ENCODE measurements at regions not wholly inside any gene's neighbourhood (a gene's known extent, or its start where the extent isn't known, plus 50 kb on each side); places are given as distances from the start of the nearest gene placed in this dataset.

DNA sequence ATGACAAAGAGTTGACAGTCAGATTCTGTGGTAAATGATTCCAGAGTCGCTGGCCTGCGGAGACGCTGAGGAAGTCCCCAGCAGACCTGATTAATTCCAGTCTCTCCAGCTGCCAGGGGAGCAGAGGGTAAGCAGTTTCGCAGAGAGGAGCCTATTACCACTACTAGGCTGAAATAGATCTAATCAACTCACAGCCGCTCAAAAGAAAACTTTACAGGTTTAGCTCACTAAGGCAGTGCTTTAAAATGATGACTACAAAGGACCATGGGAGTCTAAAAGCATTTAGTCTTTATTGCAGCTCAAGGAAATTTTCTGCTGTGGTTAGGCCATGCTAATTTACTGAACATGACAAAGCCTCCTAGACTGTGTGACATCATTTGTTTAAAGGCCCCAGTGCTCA, 445.6 kb upstream of the POU3F3 start:
- DNase-seq (ENCODE audit: low read depth): no peak

DNA sequence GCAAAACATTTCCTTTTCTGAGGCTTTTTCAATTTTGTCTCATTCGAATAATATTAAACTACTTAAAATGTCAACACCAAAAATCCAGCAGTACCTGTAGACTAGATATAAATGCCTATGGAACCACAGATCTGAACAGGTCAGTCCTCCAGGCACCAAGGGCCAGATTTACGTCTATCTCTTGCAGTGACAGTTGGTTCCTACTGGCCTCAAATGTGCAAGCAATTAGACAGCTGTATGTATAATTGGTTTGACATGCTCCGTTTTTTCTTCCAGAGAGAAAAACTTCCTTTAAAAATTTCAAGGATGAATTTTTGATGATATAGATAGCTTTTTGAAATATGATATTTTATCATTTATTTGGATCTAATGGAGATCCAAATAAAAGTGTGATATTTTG, 443.8 kb upstream of the POU3F3 start:
- DNase-seq (ENCODE audit: low read depth): no peak

DNA sequence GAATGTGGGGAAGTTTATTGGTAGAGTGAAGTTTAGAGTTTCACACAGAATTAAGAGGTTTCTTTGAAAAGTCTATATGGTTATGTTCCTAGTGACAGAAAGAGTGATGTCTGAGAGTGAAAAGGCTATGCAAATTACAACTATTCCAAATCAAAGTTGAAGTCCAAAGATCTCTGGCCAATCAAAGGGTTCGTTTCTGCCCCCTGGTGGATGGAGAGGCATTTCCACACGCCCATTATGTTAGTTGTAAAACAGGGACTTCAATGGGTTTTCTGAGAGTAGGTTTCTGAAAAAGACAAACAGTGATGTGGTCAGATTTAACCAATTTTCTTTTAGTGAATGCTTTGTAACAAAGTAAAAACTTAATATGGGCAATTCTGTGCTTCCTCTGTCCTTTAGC, 441.5 kb upstream of the POU3F3 start:
- no peak for DNase-seq (ENCODE audit: low read depth)

DNA sequence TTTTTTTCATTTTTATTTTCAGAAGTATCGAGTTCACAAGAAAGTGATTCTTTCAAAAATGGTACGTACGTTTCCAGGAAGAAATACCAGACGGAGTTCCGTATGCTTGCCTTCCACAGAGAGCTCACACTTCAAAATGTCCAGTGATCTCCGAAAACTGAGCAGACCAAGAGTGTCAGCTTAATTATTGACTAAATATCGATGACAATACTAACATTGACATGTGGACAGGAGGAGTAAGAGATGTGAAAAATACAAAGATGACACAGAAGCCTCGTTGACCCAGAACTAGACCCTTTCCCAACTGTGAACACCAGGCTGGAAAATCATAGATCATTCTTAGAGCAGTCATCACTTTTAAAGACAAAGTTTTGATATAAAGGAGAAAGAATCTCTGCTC, 440.0 kb upstream of the POU3F3 start:
- no peak for DNase-seq (ENCODE audit: low read depth)

DNA sequence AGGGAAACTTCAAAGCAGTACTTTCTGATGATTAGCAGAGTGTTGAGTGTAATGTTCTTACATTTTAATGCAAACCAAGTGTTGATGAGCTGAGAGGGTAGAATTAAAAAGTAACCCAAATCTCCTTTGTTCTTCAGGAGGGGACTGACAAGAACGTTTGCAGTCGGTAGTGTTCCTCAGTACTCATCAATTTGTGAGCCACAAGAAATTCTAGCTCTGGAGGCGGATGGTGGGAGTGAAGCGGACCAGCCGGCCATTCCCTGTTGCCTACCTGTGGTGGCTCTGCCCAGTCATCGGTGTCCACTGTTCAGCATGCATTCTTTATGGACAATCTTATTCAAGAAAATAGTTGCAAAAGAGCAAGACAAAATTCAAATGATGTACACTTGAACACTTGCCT, 438.6 kb upstream of the POU3F3 start:
- no peak for DNase-seq (ENCODE audit: low read depth)

DNA sequence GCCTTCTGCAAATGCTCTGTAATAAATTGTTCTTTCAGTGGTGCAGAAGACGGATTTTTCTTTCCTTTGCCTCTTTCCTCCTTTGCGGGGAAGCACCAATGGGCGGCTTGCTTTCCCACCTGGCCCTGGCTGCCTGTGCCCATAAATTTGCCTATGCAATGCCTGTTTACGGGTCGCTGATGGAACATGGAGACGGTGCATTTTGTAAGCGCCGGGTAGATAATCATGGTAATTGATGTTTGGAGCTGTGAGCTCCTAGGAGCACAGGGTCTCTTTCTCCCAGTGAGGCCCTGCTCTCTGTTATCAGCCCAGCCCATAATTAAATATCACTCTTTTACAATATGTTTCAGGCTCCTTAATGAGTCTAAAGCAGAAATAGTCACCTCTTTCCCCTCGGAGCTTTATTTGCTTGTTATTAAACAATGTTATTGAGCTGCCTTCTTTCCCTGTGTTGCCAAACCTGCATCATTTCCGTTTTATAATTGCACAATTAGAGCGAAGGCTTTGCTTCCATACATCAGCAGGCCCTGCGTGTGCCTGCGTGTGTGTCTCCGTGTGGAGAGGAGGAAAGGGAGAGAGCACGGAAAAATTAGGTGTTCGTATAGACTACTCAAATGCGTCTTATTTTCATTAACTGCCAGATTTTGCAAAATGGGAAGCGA, 437.4 kb upstream of the POU3F3 start:
- DNase-seq (ENCODE audit: low read depth): no peak

DNA sequence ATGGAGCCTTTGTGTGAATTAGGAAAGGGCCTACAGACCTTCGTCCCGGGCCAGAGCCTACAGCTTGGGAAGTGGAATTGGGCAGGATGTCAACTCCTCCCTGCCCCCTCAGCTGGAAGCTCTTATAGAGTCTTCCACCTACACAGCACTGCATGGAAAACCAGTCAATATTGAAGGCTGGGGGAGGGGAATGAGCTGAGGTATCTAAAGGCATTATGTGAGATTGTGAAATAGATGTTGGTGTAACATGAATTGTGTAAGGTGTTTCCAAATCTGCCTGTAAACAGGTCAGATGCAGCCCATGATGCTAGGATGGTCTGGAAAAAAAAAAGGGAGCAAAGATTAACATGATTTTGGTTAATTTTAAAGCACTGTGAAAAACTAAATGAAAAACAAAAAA, 433.5 kb upstream of the POU3F3 start:
- DNase-seq (ENCODE audit: low read depth): no peak

DNA sequence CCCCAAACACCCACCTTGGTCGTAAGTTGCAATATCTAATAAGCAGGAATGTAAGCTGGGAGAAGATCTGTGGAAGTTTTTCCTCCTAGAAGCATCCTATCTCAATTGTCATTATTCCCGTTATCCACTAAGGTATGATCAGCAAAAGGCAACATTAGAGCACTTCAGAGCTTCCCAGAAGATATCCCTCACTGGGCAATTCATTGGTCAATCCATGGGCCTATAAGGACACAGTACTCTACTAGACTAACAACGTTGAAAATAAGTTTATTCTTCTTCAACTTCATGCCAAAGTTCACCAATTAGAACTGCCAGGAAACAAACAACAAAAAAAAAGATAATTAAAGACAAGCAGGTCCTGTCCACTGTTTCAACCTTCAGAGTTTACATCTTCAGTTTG, 433.0 kb upstream of the POU3F3 start:
- no peak for DNase-seq (ENCODE audit: low read depth)

DNA sequence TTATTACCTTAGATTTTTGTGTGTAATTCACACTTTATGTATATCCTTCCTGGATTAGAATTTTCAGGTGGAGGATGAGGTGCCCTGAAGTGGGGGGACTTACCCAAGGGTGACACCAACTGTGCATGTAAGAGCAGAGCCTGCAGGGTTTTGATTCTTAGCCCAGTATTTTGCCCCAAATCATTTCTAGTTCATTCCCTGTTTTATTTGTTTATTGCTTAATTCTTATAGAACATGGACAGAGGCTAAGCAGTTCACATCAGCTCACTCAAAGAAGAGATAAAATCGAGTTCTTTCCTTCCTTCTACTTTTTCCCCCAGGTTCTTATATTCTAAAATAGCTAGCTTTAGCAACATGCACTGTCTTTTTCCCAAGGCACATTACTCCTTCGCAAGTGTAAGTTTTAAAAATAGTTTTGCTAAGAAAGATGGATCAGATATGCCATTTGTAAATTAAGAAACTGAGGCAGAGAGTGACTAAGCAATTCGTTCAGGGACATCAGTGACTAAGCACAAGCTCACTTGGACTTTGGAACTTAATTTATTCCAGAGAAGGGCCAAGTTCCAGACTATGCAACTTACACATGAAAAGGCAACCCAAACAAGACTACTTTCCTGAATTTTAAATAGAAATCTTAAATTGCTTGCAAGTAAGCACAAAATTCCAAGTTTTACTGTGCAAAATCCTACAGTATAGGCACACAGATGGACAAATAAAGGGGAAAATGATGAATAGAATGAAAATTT, 427.9 kb upstream of the POU3F3 start:
- DNase-seq (ENCODE audit: low read depth): no peak

DNA sequence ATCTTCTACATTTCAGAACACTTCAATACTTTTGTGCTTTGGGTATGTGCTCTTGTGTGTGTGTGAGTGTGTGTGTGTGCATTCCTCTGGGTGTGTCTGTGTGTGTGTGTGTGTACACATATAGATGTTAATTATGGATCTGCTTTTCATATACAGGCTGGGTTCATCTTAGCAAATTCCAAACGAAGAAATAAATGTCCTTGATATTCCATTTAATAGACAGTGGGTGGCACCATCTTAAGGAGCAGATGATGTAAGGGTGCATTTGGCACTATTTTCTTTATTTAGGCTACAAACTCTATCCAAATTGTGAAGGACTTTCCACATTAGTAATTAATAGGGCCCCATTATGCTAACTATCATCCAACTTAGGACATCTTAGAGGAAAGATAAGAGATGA, 425.8 kb upstream of the POU3F3 start:
- no peak for DNase-seq (ENCODE audit: low read depth)

DNA sequence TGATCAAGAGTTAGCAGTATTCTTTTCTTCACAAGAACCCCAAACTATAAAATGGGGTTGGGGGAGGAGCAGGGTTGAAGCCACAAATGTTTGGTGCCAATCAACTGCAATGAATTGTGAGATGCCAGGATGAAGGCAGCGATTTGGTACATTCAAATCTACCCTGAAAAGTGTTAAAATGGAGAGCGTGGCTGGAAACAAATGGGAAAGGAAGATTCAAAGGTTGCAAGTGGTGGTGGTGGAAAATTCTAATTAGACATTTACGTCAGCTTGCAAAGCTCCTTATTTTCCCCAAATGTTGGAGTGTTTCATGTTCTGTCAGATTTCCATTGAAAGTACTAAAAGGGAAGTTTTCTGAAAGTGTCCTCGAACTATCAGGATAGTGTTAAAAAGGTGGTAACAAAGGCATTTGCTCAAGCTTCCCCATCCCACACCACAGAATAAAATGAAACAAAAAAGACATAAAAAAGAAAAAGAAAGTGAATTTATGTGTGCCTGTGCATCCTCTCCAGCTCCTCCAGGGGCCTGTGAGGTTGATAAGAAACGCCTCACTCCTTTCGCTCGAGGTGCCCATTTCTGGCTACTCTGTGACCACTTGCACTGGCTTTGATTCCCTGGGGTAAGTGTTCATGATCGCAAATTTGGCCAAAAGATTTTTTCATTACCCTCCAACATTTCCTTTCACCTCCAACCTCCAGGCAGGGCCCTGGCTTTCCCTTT, 424.1 kb upstream of the POU3F3 start:
- DNase-seq (ENCODE audit: low read depth): no peak

DNA sequence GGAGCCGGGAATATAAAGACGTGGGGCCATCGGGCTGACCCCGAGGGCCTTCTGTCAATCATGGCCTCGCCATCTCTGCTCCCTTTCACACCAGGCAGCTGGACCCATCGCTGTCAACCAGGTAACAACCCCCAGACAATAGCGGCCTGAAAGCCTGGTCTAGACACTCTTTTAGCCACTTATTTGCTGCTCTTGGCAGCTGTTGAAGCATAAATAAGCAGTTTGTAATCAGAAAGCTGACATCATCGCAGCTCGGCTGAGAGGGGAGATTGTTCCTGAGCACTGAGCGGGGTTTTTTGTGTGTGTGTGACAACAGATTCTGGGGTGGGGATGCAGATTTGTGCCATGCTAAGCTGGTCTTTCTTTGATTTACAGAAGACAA, 423.6 kb upstream of the POU3F3 start:
- no peak for DNase-seq (ENCODE audit: low read depth)

DNA sequence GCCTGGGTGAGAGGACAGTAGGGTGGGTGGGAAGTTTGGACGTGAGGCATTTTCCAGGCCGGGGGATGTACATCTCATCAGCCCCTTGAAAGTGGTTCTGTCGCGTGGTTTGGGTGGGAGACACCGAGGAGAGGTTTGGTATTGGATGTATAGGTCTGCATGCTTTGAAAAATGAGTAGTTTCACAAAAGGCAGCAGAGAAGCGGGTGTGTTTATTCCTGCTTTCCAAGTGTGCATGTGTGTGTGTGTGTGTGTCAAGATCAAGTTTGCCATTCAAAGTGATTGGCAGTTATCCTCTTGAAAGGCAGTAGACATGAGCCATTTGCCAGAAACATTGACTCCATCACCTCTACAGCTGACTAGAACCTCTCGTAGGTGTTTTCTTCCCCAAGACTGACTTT, 423.1 kb upstream of the POU3F3 start:
- no peak for DNase-seq (ENCODE audit: low read depth)

DNA sequence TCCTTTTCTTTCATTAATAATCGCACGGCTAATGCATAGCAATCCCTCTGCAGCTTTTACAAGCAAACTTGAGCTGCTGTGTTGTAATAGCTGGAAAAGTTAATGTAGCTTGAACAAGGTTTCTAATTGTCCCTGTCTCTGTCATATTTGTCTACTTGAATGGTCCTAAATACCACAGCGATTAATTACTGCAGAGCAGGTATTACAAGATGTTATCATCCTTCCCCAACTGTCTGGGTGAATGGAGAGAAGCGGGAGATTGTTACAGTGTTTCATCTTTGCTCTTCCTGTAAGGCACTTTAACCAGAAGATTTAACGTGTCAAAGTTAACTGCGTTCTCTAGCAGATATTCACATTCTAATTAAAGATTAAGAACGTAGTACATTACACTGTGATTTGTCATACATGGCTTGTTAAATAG, 422.2 kb upstream of the POU3F3 start:
- DNase-seq (ENCODE audit: low read depth): no peak

DNA sequence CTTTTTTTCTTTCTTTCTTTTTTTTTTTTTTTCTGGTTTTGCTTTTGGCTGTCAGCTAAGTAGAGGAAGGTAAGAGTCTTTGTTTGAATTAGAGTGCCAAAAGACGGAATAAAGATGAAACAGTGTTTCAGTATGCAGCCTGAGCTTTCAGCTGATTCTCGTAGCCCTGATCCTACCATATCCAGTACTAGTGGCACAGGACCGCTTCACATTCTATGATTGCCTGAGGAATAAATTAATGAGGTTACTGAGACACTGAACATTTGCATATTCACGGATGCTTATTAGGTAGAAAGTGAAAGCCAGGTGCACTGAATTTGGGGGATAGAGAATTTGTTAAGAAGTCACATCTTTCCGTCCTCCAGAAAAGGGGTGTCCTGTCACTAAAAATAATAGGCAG, 421.5 kb upstream of the POU3F3 start:
- DNase-seq (ENCODE audit: low read depth): no peak

DNA sequence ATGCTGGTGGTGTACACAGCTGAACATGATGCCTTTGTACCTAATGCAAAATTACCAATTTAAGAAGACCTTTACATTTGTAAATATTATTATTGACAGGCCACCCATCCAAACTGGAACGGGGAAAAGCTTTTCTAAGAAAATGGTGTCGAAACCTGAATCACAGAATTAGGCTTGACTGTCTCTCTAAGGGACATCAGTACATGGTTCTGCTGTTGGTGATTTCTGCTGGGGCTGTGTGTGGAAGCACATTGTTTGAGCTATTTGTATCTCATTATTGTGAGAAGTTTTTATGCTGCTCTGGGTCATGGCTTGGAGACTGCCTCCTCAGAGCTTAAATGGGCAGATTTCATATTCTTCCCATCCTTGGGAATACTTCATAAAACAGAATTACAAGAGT, 420.9 kb upstream of the POU3F3 start:
- DNase-seq (ENCODE audit: low read depth): no peak

DNA sequence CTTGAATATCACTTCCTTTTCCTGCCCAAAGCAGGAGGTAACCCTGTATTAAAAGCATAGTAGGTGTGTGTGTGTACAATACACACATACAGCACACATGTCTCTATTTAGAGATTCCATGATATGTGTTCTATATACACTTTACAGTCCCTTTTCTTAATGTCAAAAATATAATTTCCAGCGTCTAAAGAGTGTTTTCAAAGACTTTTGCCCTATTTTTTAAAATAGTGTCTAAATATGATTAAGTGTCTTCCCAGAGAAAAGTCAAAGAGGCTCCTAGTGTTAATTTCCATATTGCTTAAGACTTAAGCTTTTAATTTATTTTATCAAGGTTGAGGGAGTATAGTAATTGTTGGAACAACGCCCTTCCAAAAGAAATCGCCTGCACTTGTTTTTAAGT, 420.3 kb upstream of the POU3F3 start:
- DNase-seq (ENCODE audit: low read depth): no peak

DNA sequence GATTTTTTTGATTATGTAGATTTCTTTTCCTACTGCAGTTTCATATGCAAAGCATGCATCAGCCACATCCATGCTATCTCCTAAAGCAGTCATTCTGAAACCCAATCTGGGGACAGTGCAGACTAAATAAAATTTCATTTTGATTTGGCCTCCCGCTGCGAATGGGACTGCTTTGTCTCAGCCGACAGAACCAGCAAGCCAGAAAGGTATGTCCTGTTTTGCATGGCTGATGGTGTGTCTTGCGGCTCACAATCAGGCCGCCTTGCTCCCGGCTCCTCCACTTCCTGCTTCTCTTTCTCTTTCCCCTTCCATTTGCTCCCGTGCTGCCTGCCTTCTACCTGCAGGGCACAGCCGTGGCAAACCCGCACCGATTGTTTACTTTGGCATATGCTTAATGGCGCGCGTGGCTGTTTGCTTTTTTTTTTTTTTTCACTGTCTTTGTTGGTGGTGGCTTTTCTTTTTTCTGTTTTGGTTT, 419.6 kb upstream of the POU3F3 start:
- DNase-seq (ENCODE audit: low read depth): no peak

DNA sequence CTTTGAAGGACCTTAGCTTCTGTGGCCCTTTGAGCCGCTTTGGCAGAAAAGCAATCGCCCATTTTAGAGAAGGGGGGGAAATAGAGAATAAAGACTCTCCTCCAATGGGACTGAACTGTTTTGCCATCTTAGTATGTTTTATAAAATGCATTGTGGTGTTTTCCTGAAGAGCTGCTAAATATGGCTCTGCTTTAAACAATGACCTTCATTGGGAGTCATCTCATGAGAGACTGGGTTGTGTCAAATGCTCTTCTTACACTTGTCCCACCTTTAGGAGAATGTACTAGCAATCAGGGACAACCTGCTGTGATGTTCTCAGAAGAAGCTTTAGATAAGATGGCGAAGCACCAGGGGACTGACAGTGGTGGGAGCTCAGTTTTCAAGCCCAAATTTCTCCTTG, 418.9 kb upstream of the POU3F3 start:
- DNase-seq (ENCODE audit: low read depth): no peak

DNA sequence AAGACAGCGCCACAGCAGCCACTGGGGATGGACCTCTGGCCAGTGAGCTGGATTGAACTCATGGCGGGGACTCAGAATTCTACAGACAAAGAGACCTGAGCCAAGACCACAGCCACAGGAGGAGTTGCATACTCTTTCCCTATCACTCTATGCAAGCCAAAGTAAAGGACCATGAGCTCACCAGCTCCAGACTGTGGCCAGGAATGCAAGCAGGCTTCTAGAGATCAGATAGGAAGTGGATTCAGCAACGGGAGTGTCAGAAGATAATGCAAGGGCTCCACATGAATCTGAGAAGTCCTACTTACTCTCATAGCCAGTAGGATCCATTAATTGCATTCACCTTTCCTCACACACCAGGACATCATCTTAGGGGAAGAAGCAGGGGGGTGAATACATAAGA, 415.4 kb upstream of the POU3F3 start:
- DNase-seq (ENCODE audit: low read depth): no peak

DNA sequence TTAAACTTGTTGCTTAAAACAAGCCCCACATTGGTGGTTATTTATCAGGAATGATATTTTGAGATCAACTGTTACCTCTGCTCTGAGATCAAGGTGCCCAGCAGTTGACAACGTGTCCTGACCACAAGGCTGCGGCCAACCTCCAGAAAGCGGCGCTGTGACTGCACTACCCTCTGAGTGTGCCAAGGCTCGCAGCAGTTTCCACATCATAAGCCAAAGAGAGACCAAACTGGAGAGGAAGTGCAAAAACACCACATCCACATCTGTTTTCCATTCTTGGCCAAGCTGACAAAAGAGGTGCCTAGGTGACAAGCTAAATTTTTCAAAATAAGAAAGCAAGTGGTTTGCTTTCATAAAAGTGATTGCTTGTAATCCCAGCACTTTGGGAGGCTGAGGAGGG, 410.8 kb upstream of the POU3F3 start:
- no peak for DNase-seq (ENCODE audit: low read depth)

DNA sequence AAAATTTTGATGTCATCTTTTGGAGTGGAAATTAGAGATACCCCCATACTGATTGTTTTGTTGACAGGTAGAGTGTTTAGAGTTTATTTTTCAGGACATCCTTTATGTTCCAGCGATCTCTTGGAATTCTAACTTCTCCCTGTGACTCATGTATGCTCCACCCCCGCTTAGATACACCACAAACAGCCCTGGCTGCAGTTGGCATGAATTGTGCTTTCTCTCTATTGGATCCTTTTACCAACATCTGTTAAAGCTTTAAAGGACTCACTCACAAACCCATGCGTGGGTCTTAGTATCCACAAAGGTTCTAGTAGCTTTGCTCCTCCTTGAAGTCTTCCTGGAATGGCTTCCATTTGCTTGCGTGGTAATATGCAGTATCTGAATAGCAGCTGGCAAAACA, 409.5 kb upstream of the POU3F3 start:
- DNase-seq (ENCODE audit: low read depth): peak; percentile 1

DNA sequence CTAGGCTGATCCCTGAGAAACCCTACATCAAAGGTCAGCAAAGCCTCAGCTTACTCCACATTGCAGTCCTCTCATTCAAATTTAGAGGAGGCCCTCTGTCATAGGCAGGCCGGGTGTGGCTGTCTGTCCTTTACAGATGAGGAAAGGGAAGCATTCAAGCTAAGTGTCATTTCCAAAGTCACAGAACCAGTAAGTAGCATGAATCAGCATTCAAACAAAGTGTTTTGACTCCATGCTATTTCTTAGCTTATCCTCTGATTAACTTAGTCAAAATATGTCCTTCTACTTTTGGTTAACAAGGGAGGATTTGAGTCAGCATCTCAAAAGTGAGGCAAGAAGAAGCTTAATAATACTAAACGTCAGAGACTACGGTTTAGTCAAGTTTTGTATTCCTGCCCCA, 409.0 kb upstream of the POU3F3 start:
- DNase-seq (ENCODE audit: low read depth): no peak
